ENCODE measurements at regions not wholly inside any gene's neighbourhood (a gene's known extent, or its start where the extent isn't known, plus 50 kb on each side); places are given as distances from the start of the nearest gene placed in this dataset.

DNA sequence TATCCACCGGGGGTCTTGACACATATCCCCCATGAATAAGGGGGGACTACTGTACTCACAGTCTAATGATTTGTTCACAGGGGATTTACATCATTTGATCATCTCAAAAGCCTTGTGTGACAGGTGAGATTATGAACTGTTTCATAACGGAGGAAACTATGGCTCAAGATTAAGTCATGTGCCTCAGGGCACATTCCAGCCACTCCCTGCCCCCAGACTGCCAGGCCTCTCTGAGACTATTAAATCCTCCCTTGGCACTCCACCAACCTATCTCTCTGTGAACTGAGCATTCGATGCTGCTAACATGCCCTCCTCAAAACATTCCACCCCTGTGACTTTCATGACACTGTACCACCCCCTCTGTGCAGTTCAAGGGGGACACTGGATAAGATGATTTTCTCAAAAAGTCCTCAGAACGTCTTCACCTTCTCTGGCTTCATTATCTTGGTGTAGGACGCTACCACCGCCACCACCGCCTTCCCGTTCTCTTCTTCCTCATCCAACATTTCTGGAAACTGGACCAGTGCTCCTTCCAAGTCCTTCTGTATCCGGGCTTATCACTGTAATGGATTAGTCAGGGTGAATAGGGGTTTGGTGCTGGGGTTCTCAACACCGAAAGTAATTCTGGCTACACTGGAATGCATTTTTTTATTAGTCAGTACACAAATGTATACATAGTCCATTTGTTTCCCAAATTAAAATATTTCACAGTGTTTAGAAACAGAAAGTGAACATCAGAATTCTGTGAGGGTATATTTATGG lies 169.6 kb downstream of the KCNS3 start:
- TF ChIP-seq FOXK2 (IDR thresholded peaks at IDR 0.05) (no peak), ELF4 (IDR thresholded peaks at IDR 0.05) (no peak)
- TF ChIP-seq, protein P1, sequence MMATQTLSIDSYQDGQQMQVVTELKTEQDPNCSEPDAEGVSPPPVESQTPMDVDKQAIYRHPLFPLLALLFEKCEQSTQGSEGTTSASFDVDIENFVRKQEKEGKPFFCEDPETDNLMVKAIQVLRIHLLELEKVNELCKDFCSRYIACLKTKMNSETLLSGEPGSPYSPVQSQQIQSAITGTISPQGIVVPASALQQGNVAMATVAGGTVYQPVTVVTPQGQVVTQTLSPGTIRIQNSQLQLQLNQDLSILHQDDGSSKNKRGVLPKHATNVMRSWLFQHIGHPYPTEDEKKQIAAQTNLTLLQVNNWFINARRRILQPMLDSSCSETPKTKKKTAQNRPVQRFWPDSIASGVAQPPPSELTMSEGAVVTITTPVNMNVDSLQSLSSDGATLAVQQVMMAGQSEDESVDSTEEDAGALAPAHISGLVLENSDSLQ (IDR thresholded peaks at IDR 0.05), result no peak
